SIG-M5 treated with dmso at 0.1 percent for 504 hours (cell line): ENCODE measurements at regions not wholly inside any gene's neighbourhood (a gene's known extent, or its start where the extent isn't known, plus 50 kb on each side); places are given as distances from the start of the nearest gene placed in this dataset.
"Not testable (repeated sequence)": the region's sequence is repeated elsewhere in the genome, so short reads cannot be mapped to it uniquely, and the experiment has no call there.

Experiments used
- DNase-seq: peaks from one replicate; lab custom pipeline; 2025; ENCODE audit not compliant: unreplicated experiment; lab: John Stamatoyannopoulos, UW

DNA sequence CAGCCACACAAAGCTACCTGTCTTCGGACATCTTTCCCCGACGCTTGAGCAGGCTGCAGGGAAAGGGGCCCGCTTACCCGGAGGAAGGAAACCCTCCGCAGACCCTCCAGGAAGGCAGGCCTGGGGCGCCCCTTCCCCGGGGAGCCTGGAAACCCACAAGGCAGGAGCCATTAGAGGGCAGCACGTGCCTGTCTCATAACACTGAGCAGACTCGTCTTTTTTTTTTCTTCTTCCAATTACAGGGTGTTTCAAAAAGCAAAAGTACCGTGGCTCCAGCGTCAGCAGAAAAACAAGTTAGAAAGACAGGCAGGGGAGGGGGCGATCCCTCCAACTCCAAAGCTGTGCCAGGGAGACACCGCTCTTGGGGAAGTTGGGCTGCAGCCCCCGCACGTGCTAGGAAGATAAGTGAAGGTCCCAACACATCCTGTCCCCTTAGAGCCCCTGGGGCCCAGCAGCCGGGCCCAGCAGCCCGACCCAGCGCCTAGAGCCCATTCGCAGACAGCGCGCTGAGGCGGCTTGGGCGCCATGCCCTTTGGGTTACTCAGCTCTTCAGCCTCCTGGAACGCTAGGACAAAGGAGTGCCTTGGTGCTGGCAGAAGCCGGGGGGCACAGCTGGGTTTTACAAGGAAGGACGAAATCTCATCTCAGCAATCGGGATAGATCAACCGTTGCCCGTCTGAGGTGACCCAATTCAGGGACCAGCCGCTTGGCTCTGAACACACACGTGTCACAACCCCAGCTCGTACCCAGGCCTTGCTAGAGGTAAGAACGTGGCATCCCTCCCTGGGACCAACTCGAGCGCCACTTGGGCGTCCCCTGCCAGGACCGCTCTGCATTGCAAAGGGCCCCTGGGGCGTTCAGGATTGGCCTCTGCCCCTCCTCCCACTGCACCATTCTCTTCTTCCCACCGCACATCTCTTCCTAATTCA is 136.3 kb downstream of the LY86 start:
- DNase-seq, result peak; percentile 82

DNA sequence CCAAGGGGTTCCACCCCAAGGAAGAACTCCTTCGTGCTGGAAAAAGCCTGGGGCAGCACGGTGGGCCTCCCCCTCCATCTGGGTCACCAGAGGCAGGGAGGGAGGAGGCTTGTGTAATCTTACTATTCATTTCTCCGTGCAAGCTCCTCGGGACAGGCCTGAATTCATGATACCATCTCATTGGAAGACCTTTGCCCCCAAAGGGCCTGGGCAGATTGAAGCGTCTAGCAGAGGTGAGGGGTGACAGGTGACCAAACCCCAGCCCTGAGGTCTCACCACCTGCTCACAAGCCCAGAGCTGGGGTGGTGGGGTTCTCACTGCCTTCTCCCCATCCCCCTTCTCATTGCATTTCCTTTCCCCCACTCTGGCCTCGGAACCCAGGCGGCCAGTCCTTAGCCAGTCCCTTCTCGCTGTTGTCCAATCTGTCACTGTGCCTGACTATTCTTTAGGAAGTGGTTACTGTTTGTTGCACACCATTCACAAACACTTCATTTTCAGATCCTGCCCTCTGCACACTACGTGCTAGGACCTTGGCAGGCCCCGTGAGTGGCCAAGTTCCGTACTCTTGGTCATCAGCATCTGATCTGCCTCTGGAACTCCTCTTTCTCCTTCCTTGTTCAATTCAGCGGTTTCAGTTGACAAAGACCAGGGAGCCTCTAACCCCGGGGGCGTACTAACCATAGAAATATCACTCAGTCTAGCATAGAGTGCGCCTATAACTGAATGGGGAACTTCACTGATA is 137.1 kb downstream of the LY86 start:
- DNase-seq, result peak; percentile 85

DNA sequence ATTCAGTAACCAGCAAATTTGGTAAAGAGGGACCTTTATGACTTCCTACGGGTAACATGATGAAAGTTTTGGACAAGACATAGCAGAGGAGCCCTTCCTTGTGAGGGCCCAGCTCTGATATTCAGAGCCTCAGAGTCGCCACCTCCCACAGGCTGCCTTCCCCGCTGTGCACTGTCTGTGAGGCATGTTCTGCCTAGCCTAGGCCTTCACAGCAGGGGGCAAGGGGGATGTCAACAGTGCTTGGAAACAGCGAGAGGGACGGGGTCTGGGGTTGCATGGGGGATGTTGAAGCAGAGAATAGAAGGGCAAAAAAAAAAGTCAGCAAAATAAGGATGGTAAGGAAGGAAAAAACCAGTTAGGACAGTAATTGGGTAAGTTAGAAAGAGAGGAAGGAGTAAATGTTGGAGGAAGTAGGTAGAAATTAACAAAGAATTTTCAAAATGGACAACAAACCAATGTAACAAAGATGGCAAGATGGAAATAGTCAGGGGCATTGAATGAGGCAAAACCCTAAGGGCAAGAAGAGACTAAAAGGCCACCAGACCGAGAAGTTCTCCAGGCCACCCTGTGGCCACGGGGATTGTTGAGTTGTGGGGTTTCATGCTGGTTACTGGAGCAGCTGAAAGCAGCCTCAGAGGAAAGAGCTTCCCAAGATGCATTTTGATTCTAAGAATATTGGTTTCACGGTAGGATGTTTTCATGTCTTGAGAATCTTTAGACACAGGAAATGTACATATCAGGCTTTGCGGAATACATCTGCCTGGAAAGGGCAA is 139.8 kb downstream of the LY86 start:
- DNase-seq, result peak; percentile 15

- no peak for DNase-seq
These were observed 141.5 kb downstream of the LY86 start for GRCh38 chr6:6729971-6730370.

DNA sequence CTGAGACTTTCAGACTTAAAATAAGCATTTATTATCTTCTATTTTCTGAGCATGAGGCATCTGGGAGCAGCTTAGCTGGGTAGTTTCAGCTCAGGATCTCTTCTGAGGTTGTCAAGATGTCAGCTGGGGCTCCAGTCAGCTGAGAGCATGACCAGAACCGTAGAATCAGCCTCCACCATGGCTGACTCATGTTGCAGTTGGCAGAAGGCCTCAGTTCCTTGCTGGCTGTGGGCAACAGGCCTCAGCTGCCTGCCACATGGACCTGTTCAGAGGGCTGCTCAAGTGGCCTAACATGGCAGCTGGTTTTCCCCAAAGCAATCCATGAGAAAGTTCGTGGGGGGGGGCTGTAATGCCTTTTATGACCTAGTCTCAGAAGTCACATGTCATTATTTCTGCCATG is 142.3 kb downstream of the LY86 start:
- DNase-seq, result no peak

DNA sequence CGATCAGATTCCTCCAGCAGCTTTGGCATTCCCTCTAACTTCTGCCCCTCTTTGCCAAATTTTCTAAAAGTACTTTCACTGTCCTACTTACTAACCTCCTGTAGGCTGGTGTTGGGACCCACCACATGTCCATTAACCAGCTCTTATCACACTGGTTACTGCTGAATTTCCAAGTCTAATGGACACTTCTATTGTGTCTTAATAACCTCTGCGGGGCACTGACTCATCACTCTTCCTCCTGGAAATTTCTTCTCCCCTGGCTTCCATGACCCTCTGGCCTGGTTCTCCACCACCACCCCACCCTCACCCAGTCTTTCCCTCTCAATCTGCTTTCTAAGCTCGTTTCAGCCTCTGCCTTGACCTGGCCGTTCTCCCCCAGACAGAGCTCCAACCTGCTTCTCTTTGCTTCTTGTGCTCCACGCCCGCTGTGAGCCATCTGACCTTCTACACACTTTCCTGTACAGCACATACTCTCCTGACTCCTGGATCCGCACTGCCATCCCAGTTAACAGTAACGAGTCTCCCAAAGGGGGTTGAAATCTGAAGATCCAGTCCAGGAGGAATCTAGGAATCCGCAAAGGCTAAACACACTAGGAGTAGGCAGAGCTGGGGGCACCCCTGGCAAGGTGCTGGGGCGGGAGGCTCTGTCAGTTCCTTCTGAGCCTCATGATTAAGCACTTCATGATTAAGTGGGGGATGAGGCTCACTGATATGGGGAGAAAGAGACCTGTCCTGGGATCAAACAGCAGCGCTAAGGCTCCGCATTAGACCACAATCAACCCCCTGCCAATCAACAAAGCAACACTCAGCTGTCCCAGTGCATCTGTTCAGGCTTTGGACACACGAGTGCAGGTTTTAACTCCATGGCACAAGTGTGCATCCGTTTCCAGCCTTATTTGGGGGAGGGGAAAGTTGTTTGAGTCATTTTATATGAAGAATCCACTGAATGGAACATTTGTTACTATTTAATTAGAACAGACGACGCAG is 146.3 kb downstream of the LY86 start:
- no peak for DNase-seq

- no peak for DNase-seq
These were observed 148.5 kb downstream of the LY86 start for GRCh38 chr6:6736791-6737654.

DNA sequence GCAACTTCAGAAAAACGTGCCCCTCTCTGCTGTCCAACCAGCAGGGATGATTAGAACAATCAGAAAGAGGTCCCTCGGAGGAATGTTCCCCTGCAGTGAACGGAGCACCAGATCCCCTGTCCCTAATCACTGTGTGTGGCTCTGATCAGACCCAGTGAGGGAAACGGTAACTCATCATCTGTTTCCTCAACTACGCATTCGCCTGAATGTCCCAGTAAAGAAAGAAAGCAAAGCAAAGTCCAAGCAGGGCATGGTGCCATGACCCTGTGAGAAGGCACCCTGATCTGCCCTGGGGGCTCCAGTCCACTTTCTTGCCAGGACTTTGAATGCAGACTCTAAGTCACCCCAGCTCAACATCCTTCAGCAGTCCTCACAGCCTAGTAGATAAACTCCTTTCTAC is 149.2 kb downstream of the LY86 start:
- DNase-seq, result no peak

- DNase-seq, result no peak
These were observed 149.6 kb downstream of the LY86 start for GRCh38 chr6:6738108-6738507.

DNA sequence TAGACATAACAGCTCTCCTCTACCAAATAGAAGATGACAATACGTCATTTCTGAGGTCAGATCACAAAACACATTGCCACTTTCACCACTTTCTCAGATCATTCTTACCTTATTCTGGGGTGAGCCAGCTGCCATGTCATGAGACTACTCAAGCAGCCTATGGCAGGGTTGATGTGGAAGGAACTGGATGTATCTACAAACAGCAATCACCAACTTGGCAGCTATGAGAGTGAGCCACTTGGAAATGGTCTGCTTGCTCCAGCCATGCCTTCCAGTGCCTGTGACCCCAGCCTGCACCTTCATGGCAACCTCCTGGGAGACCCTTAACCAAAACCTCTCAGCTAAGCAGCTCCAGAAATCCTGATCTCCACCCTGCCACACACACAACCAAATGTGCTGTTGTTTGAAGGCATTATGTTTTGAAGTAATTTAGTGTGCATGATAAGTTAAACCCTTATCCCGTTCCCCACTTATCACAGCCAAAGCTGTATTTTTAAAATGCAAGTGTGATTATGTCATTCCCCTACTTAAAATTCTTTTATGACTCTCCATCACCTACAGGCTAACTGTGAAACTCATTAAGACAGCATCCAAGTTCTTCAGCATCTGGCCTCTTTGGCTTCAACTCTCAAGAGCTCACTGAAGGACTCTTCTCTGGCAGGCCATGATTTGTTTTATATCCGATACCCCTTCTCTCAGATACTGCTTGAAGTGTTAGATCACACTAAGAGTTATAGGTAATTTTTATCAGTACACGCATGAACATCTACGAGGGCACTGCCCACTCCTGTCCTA is 150.6 kb downstream of the LY86 start:
- no peak for DNase-seq

- no peak for DNase-seq
These were observed 152.1 kb downstream of the LY86 start for GRCh38 chr6:6740595-6740994.

DNA sequence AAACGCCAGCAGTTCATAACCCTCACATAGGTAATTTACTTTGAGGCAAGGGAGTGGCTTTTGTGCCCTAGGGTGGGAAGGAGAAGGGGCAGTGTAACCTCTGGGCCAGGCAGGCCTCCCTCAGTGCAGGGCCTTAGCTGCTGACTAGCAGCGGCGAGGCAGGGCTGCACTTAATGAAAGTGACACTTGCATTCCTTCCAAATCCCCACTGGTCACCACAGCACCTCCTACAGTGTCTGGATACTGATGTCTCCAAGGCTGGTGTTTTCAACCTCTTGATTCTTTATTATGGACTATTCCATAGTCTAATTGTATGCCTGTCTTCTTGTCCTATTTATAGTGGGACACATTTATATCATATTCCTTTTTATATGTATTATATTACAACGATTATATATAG is 152.7 kb downstream of the LY86 start:
- DNase-seq, result no peak

GRCh38 chr6:6742535-6742934 is 154.0 kb downstream of the LY86 start:
- DNase-seq, result no peak

- no peak for DNase-seq
These were observed 156.0 kb downstream of the LY86 start for GRCh38 chr6:6744551-6744950.

DNA sequence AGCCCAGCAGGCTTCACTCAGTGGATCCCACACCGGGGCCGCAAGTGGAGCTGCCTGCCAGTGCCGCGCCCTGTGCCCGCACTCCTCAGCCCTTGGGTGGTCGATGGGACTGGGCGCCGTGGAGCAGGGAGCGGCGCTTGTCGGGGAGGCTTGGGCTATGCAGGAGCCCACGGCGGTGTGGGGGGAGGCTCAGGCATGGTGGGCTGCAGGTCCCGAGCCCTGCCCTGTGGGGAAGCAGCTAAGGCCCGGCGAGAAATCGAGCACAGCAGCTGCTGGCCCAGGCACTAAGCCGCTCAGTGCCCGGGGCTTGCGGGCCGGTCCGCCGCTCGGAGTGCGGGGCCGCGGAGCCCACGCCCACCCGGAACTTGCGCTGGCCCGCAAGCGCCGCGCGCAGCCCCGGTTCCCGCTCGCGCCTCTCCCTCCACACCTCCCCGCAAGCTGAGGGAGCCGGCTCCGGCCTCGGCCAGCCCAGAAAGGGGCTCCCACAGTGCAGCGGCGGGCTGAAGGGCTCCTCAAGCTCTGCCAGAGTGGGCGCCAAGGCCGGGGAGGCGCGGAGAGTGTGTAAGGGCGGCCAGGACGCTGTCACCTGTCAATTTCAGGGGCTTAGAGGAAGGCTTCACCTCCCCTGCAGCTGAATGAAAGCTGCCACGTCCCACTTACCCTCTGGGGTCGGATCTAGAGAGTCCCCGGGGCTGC is 157.3 kb downstream of the LY86 start:
- DNase-seq, result not testable (repeated sequence)

DNA sequence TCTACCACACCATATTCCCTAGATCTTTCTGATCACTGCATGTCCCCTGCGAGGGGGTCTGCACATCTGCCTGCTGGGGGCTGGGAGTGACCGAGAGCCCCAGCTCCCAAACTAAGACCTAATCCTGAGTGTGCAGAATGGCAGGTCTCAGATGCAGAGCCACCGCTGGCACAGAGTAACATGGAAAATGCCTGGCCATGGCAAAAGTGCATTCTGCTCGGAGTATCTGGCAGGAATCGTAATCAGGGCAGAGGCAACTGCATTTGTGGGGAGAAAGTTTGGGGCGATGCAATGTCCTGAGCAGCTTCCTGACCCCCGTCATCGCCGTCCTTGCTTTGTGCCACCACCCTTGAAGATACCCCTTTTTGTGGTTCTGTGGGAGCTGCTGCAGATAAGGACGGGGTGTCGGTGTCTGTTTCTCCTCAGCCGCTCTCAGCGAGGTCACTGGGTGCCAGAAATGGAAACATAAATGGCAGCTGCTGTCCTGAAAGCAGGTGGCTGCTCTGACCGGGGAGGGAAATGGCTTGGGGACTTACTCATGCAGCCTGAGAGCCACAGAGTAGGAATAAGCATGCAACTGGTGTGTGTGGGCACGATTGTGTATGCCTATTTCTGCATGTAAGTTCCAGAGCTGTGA is 157.9 kb downstream of the LY86 start:
- DNase-seq, result no peak

DNA sequence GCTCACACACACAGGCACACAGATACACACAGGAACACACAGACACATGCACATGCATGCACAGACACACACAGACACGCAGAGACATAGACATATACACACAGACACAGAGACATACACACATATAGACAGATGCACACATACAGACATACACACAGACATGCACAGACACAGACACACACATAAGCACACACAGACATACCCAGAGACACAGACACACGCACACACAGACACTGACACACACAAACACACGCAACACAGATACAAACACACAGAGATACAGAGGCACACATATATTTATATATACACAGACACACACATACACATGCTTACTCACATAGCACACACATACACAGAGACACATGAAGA is 158.4 kb downstream of the LY86 start:
- no peak for DNase-seq

DNA sequence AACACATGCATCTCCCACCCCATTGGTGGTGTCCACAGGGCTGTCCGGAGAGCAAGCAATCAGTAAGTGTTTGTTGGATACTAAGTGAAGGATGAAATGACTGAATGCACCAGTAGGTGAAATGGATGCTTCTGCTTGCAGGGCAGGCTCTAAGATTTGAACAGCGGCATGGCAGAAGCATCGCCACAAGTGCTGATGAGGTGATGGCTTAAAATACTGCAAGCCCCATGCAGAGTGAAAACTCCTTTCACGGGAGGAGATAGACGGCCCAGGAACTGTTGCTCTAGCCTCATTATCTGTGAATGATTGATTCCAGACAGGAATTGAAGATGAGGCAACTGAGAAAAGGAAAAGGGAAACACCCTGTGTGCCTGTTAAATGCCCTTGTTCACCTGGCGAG is 158.9 kb downstream of the LY86 start:
- no peak for DNase-seq
